NT2/D1 (cell line): ENCODE measurements at regions not wholly inside any gene's neighbourhood (a gene's known extent, or its start where the extent isn't known, plus 50 kb on each side); places are given as distances from the start of the nearest gene placed in this dataset.
"Not testable (repeated sequence)": the region's sequence is repeated elsewhere in the genome, so short reads cannot be mapped to it uniquely, and the experiment has no call there.

Experiments used
- SUZ12 ChIP-seq: IDR thresholded peaks from 2 replicates; pipeline ENCODE4 v1.6.1; 2011; ENCODE audit not compliant: insufficient read length, insufficient read depth; ENCODE audit errors: extremely low read depth
- ZNF274 ChIP-seq: IDR thresholded peaks from 2 replicates; pipeline ENCODE4 v1.6.1; 2011; ENCODE audit warnings: mild to moderate bottlenecking, low read depth, low read length

DNA sequence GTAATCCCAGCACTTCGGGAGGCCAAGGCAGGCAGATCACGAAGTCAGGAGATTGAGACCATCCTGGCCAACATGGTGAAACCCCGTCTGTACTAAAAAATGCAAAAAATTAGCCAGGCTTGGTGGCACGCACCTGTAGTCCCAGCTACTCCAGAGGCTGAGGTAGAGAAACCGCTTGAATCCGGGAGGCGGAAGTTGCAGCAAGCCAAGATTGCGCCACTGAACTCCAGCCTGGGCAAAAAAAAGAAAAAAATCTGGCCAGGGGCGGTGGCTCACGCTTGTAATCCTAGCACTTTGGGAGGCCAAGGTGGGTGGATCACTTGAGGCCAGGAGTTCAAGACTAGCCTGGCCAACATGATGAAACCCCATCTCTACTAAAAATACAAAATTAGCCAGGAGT lies 722.7 kb downstream of the FSCB start:
- TF ChIP-seq ZNF274, SUZ12: not testable (repeated sequence)
